ENCODE measurements at regions not wholly inside any gene's neighbourhood (a gene's known extent, or its start where the extent isn't known, plus 50 kb on each side); places are given as distances from the start of the nearest gene placed in this dataset.
A peak's percentile ranks its signal among the peaks of the same experiment; 100 is the strongest.
"Not testable (repeated sequence)": the region's sequence is repeated elsewhere in the genome, so short reads cannot be mapped to it uniquely, and the experiment has no call there.

- no peak for DNase-seq (ENCODE audit: low spot score)
These were observed 76.2 kb upstream of the RPS6KA2 start for GRCh38 chr6:166703149-166703710.

GRCh38 chr6:166701424-166701823 is 74.4 kb upstream of the RPS6KA2 start:
- DNase-seq (ENCODE audit: low spot score): not testable (repeated sequence)

GRCh38 chr6:166700871-166701270 is 73.8 kb upstream of the RPS6KA2 start:
- not testable (repeated sequence) for DNase-seq (ENCODE audit: low spot score)

- DNase-seq (ENCODE audit: low spot score): no peak
These were observed 70.1 kb upstream of the RPS6KA2 start for GRCh38 chr6:166697113-166697512.

GRCh38 chr6:166693880-166694279 is 66.8 kb upstream of the RPS6KA2 start:
- DNase-seq (ENCODE audit: low spot score): no peak

GRCh38 chr6:166692723-166693302 is 65.8 kb upstream of the RPS6KA2 start:
- DNase-seq (ENCODE audit: low spot score): no peak

GRCh38 chr6:166691746-166692145 is 64.7 kb upstream of the RPS6KA2 start:
- DNase-seq (ENCODE audit: low spot score): no peak

GRCh38 chr6:166691199-166691598 is 64.1 kb upstream of the RPS6KA2 start:
- DNase-seq (ENCODE audit: low spot score): no peak

GRCh38 chr6:166689687-166690086 is 62.6 kb upstream of the RPS6KA2 start:
- DNase-seq (ENCODE audit: low spot score): no peak

- no peak for DNase-seq (ENCODE audit: low spot score)
These were observed 61.9 kb upstream of the RPS6KA2 start for GRCh38 chr6:166688901-166689300.

GRCh38 chr6:166687879-166688205 is 60.8 kb upstream of the RPS6KA2 start:
- no peak for DNase-seq (ENCODE audit: low spot score)

GRCh38 chr6:166687070-166687878 is 60.2 kb upstream of the RPS6KA2 start:
- DNase-seq (ENCODE audit: low spot score): no peak

GRCh38 chr6:166686317-166686716 is 59.3 kb upstream of the RPS6KA2 start:
- no peak for DNase-seq (ENCODE audit: low spot score)

- no peak for DNase-seq (ENCODE audit: low spot score)
These were observed 57.8 kb upstream of the RPS6KA2 start for GRCh38 chr6:166684866-166685265.

- no peak for DNase-seq (ENCODE audit: low spot score)
These were observed 57.1 kb upstream of the RPS6KA2 start for GRCh38 chr6:166684170-166684569.

GRCh38 chr6:166683477-166683876 is 56.4 kb upstream of the RPS6KA2 start:
- DNase-seq (ENCODE audit: low spot score): no peak

GRCh38 chr6:166679566-166679965 is 52.5 kb upstream of the RPS6KA2 start:
- peak; percentile 68 for DNase-seq (ENCODE audit: low spot score)

GRCh38 chr6:166678426-166678825 is 51.4 kb upstream of the RPS6KA2 start:
- no peak for DNase-seq (ENCODE audit: low spot score)

GRCh38 chr6:166677941-166678340 is 50.9 kb upstream of the RPS6KA2 start:
- no peak for DNase-seq (ENCODE audit: low spot score)
